GM21447 (cell line): ENCODE measurements at regions not wholly inside any gene's neighbourhood (a gene's known extent, or its start where the extent isn't known, plus 50 kb on each side); places are given as distances from the start of the nearest gene placed in this dataset.

Experiments
- ATAC-seq: cut with Tn5 transposase; IDR thresholded peaks from one replicate; pipeline ENCODE4 v1.9.1; 2021; ENCODE audit not compliant: unreplicated experiment

- no peak for ATAC-seq
Measured at GRCh38 chrX:5829469-5829868, 399.2 kb downstream of the NLGN4X start.

GRCh38 chrX:5829060-5829459, 399.6 kb downstream of the NLGN4X start:
- ATAC-seq, result no peak

- no peak for ATAC-seq
Measured at GRCh38 chrX:5823903-5824302, 404.8 kb downstream of the NLGN4X start.

DNA sequence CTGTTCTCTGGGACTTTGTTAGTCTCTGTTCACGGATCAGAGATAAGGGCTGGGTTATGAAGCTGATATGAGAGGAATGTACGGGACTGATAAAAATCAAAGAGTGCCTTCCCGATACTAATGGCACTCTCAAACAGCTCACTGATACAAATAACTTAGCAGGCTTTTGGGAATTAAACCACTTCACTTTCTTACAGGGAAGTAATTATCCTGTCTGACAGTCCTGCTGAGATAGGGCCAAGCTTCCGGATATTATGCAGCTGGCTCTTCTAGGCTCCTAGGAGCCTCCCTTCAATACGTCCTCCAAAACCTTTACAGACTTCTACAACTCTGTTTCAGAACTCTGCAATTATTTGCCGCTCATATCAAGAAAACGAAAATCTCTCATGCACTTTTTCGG, 418.0 kb downstream of the NLGN4X start:
- no peak for ATAC-seq

- ATAC-seq, result no peak
Measured at GRCh38 chrX:5807181-5807580, 421.5 kb downstream of the NLGN4X start.

DNA sequence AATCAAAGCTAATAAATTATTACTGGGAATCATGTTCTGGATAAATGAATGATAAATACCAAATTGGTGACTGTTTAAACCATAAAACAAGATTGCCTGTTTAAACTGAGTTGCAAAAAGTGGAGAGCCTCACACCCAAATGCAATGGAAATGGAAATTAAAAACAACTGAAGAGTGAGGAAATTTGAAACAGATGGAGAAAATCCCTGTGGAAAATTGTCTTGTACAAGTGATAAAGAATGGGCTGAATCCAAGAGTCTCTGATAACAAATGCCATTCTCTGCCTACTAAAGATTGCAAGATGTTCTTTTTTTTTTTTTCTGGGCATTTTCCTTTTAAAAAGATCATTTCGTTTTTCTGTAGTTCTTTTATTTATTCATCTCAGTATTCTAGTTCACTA, 426.3 kb downstream of the NLGN4X start:
- no peak for ATAC-seq

DNA sequence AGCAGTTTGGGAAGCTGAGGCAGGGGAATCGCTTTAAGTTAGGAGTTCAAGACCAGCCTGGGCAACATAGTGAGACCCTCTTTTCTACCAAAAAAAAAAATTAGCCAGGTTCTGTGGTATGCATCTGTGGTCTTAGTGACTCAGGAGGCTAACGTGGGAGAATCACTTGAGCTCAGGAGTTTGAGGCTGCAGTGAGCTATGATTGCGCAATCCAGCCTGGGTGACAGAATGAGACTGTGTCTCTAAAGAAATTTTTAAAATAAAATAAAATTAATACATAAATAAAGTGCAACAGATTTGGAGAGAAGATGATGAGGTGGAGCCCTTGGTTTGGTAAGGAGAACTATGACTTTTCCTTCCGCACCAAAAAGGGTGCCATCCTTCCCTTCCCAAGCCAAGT, 436.9 kb downstream of the NLGN4X start:
- no peak for ATAC-seq

DNA sequence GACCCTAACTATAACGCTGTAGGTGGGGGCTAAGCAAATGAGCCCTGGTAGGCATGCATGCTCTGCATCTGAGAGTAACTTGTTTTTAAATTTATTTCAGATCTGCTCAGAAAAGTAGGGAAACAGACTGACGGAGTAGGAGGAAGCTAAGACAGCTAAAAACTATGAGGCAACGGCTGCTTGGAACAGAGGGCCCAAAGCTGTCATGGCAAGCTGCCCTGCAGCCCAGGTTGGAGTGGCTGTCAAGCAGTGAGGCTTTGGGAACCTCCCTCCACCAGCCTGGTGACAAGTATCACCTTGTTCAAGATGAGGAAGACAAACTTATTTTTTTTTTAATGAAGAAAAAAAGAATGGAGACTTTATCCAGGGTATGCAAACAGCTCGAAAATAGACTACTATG, 439.8 kb downstream of the NLGN4X start:
- no peak for ATAC-seq

GRCh38 chrX:5780821-5781220, 447.8 kb downstream of the NLGN4X start:
- no peak for ATAC-seq

GRCh38 chrX:5775846-5776430, 452.7 kb downstream of the NLGN4X start:
- no peak for ATAC-seq

DNA sequence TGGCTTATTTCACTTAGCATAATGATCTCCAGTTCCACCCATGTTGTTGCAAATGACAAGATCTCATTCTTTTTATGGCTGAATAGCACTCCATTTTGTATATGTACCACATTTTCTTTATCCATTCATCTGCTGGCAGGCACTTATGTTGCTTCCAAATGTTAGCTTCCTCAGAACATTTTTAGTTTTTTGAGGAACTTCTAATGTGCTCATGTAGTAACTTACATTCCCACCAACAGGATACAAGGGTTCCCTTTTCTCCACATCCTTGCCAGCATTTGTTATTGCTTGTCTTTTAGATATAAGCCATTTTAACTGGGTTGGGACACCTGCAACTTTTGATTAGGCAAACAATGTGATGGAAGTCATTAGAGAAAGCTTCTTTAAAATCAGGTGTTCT, 454.2 kb downstream of the NLGN4X start:
- ATAC-seq, result no peak

DNA sequence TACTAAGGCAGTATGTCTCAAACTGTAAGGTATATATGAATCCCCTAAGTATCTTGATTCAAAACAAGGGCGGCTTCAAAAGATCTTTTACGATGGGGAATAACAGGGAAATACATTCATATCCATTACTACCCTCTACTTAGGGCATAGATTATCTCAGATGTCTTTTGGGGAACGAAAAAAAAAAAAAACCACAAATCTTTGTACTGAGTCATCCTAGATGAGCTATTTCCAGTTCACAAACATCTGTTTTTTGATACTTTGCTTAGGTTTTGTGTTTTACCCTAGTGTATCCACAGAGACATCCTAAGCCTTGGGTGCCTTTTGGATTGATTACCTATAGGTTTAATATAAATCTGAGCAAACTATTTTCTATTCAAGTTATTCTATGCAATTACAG, 457.2 kb downstream of the NLGN4X start:
- no peak for ATAC-seq

DNA sequence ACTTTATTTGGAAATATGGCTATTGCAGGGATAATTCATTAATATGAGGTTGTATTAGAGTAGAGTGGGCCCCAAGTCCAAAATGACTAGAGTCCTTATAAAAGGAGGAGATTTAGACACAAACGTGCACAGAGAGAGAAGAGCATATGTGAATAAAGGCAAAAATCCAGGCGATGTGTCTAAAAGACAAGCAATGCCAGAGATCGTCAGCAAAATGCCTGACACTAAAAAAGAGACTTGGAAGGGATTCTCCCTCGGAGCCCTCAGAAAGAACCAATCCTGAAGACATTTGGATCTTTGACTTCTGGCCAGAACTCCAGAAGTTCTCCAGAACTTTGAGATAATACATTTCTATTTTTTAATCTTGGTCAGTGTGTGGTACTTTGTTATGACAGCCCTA, 472.1 kb downstream of the NLGN4X start:
- no peak for ATAC-seq

DNA sequence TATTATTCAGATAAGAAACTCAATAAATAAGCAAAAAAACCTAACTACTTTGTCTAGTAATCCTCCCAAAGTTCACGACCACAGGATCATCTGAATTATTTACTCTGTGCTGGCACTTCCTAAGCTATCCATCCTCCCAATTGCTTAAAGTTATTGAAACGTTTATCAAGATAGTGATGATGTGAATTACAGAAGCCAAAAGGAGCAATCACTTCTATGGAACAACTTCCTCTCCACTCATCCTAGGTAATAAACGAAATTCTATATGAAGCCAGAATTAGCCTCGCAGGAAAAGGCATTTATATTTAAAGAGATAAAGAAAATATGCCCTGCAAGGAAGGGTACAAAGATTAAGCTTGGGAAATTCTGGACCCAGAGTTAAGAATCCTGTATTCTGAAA, 475.4 kb downstream of the NLGN4X start:
- ATAC-seq, result no peak

DNA sequence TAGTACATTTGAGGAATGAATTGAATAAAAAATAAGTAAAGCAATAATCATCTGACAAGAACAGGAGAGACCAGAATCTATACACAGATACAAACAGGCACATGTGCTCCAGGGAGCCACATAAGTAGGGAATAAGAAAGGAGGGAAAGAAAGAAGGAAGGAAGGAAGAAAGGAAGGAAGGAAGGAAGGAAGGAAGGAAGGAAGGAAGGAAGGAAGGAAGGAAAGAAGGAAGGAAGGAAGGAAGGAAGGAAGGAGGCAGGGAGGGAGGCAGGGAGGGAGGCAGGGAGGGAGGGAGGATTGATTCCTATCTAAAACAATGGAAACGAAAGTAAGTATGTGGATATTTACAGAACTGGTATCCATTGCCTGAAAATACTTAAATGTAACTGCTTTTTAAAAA, 475.8 kb downstream of the NLGN4X start:
- ATAC-seq, result no peak

GRCh38 chrX:5748586-5749150, 480.0 kb downstream of the NLGN4X start:
- ATAC-seq, result no peak

DNA sequence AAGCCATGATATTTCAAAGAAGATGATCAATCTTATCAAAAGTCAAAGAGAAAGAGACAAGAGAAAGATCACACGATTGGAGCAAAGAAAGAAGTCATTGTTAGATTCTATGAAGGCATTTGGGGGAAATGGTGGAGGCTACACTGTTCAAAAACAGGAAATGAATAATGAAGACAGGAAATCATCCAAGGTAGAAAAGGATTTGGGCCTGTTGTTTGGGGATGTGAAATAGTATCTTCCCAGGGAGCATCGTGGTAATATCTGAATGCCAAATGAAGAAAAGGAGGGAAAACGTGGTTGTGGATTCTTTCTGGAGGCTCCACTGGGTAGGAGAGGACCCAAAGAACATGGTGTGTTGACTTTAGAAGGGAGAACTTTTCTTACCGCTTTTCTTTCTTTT, 482.4 kb downstream of the NLGN4X start:
- no peak for ATAC-seq

DNA sequence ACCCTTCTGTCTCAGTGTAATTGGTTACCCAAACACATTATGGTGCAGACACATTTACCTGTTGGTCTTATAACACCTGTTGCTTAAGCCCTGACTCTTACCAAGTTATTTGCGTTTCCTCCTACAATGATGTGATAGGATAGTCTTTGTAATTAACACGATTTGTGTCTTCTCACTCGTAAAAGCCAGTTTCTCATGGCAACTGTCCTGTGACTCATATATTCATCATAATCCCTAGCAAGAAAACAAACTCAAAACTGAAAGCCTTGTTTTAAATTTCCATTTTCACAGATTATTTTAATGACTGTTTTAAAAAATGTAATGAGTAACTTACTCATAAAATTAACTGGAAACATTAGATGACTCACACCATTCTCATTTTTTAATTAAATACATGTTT, 495.2 kb downstream of the NLGN4X start:
- no peak for ATAC-seq

- no peak for ATAC-seq
Measured at GRCh38 chrX:5730556-5730955, 498.1 kb downstream of the NLGN4X start.

DNA sequence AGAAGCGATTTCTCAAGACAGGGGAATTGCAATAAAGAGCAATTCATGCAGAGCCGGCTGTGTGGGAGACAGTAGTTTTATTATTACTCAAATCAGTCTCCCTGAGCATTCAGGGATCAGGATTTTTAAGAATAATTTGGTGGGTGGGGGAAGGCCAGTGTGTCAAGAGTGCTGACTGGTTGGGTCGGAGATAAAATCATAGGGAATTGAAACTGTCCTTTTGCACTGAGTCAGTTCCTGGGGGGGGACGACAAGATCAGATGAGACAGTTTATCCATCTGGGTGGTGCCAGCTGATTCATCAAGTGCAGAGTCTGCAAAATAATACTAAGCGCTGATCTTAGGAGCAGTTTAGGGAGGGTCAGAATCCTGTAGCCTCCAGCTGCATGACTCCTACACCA, 502.4 kb downstream of the NLGN4X start:
- ATAC-seq, result no peak

- ATAC-seq, result no peak
Measured at GRCh38 chrX:5724123-5724522, 504.5 kb downstream of the NLGN4X start.

- ATAC-seq, result no peak
Measured at GRCh38 chrX:5718651-5719050, 510.0 kb downstream of the NLGN4X start.

DNA sequence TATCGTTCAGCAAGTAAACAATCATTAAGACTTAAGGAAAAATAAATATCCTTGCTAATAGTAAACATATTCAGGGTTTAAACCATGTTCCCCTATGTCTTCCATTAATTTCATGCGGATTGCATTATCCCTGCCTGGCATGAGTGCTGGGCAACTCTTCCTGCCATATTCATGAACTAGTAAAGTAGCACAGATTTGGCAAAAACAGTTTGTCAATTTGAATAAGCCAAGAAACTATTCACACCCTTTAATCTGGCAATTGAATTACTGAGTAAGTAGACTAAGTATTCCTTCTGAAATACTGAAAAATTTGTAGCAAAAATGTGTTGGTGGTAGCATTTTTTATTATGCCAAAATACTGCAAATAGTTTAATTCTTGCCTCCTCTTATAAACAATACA, 512.0 kb downstream of the NLGN4X start:
- no peak for ATAC-seq
